Left hindlimb (tissue), 1 donor: ENCODE measurements at regions not wholly inside any gene's neighbourhood (a gene's known extent, or its start where the extent isn't known, plus 50 kb on each side); places are given as distances from the start of the nearest gene placed in this dataset.

ENCODE experiments used
- DNase-seq: peaks from one replicate; pipeline ENCODE4 v3.0.0-alpha.2; 2018

DNA sequence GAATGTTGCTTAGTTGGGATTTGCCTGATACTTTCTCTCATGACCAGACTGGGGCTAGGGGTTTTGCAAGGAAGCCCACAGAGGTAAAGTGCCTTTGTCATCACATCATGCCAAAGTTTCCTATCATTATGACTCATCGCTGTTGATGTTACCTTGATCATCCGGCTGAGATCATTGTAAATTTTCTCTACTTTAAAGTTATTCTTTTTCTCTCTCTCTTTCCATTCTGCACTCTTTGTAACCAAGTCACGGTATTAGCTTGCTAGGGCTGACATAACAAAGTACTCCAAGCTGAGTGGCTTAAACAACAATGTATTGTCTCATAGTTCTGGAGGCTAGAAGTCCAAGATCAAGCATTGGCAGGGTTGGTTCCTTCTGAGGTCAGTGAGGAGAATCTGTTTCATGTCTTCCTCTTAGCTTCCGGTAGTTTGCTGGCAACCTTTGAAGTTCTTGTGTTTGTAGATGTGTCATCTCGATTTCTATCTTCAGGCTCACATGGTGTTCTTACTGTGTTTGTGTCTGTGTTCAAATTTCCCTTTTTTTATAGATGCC is 113.0 kb downstream of the DTHD1 start:
- no peak for DNase-seq

DNA sequence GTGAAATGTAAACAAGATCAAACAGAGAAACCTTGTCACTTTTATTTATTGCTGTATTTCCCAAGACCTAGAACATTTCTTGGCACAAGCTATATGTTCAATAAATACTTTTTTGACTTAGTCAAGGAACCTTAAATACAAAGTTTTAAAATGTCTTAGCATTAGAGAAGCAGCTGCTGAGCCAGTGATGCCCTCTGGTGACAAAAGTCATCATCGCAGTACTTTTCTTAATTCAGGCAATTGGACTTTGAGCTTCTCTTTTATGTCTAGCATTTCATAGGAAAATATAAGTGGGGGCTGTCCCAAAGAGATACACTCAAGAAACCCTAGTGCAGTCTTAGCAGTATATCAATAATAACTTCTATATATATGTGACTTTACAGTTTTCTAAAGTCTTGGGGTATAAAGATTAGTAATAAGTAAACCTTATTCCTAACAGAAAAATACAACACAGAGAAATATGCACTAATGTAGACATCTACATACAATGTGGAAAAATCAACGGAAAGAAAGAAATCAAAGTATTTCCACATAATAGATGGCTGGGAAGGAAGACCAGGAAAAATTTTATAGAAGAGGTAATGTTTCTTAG is 118.4 kb downstream of the DTHD1 start:
- no peak for DNase-seq

DNA sequence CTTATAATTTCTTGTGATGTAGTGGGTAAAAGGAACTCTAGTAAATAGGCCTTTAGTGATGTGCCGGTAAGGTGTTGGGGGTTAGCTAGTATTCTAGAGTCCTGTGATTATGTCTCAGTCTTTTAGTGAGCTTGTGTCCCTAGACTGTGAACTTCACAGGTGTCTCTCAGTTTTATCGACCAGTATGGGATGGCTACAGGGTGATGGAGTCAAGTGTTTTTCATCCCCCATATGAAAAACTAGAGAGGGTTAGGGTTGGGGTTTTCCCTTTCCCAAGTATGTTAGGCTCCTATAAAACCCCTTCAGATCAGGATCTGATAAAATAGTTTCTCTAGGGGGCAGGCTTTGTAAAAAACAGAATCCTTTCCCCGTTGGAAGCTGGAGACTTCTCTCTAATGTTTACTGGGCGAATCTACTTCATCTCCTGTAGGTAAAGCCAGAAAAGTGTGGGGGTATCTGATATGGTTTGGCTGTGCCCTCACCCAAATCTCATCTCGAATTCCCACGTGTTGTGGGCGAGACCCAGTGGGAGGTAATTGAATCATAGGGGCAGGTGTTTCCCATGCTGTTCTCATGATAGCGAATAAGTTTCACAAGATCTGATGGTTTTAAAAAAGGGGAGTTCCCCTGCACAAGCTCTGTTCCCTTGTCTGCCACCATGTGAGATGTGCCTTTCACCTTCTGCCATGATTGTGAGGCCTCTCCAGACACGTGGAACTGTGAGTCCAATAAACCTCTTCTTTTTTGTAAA is 120.8 kb downstream of the DTHD1 start:
- DNase-seq: no peak

DNA sequence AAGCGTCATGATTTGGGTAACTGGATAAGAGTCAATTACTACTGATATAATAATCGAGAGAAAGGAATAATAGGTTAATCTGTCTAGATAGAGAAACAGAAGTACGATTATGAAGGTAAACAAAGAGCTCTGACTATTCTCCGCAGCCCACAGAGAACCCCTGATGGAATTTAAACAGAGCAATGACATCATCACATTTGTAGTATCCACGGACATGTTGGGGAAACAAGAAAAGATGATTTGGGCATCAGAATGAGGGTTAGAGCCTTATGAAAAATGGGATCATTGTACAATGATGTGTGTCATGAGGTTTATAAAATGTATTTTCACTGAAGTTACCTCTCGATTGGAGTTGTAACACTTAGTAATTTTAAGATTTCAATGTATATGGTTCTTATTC is 129.9 kb downstream of the DTHD1 start:
- no peak for DNase-seq

DNA sequence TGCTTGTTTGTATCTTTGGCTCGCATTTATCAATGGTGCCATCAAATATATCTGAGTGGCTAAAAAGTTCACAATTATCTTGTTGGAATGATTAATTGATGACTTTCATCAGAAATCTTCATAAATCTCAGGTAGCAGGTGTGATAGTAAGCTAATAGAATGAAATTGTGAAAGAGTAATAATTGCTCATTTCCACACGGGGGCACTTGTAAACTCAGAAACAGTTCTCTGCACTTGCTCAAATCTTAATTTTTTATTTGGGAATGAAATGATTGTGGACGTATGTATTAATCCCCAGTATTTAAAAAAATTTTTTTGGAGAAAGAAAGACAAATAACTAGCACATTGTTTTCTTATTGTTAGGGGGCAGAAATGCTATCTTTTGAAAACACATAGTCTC is 132.8 kb downstream of the DTHD1 start:
- DNase-seq: no peak

DNA sequence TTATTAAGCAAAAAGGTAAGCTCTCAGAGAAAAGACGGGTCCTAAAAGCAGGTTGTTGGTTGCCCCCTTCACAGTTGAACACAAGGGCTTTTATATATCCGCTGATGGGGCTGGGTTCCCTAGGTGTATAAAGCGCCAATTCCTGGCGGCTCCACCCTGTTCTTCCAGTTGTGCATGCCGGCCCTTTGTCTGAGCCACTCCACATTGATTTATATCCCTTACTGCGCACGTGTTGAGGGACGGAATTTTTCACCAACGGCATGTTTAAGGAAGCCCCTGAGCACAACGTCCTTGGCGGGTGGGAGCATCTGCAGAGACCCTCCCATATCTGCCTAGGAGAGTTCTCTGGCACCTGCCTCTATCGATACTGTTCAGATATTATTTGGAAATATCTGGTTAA is 135.7 kb downstream of the DTHD1 start:
- no peak for DNase-seq

DNA sequence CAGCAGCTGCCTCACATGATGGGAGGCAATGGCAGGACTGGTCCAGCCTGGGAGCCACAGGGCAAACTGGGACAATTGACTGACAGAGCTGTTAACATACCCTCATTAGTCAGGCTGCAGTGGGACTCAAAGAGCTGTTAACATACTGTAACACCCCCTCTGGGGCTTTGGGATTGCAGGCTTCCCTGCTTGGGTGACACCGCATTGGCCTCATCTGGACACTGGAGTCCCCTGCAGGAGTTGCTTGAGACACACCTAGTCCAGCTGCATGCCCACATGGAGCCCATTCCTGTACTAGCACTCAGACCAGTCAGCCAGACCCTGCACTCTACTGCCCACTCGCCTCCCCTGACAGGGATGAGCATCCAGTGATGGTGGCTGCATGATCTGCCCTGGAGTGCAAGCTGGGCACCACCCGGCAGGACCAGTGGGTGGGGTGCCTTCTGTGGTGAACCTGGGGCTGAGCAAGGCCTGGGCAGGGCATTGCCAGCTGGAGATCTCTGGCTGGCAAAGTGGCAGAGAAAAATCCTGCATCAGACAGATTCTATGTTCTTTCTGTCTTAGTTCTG is 138.8 kb downstream of the DTHD1 start:
- DNase-seq: no peak

DNA sequence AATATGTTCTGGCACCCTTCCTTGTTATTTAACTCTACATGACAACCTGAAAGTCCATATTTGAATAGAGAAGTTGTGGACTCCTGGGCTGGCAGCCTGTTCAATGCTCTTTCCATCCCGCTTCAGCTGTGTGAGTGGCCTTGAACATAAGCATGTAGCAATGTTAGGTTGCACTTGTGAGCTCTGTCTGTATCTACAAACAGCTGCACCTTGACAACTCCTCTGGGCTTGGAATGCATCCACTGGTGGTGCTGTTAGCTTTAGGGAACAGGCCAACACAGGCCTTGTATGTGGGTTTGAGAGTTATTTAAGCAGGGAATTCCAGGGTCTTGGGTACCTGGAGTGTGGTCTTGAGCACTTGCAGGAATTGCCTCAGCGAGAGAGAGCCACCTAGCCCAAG is 141.2 kb downstream of the DTHD1 start:
- DNase-seq: no peak

DNA sequence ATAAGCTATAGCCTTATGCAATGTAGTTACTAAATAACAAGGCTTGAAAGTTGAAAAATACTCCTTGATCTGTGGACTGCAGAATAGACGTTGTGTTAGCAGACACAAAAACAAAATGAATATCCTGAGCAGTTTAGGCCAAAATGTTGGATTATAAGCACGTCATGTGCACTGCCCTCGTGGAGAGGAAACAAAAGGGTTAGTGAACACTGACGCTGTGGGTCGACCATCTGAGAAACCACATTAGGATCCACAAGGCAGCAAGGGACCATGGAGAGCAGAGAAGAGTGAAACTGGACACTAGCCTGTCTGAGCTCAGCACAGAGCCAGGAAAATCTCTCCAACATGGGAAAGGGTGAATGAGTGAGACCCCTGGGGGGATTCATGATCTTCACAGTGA is 145.3 kb downstream of the DTHD1 start:
- DNase-seq: no peak

DNA sequence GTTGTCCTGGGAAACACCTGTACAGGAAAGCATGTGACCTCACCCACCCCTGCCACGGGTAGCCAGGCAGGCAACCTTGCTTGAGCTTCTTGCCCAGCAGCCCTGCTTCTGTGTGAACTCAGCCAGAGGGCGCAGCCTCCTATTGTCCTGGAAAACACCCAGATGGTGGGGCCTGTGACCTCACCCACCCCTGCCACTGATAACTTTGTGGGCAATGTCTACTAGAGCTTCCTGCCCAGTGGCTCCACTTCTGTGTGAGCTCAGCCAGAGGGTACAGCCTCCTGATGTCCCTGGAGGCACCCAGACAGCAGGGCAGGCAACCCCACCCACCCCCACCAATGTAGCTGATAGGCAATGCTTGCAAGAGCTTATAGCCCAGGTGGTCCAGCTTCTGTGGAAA is 146.3 kb downstream of the DTHD1 start:
- DNase-seq: peak; percentile 22

DNA sequence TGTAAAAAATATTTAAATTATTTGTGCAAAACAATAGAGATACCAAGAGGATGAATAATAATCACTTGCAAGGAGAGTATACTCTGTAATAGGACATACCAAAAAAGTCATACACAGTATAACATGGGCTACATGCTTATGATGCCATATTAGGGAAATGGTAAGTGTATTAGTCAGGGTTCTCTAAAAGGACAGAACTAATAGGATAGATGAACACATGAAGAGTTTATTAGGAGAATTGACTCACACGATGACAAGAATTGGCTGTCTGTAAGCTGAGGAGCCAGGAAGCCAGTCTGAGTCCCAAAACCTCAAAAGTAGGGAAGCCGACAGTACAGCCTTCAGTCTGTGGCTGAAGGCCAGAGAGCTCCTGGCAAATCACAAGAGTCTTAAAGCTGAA is 151.2 kb downstream of the DTHD1 start:
- DNase-seq: no peak

DNA sequence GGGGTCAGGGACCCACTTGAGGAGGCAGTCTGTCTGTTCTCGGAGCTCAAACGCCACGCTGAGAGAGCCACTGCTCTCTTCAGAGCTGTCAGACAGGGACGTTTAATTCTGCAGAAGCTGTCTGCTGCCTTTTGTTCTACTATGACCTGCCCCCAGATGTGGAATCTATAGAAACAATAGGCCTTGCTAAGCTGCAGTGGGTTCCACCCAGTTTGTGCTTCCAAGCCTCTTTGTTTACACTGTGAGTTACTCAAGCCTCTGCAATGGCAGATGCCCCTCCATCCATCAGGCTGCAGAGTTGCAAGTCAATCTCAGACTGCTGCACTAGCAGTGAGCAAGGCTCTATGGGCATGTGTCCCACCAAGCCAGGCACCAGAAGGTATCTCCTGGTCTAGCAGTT is 158.1 kb downstream of the DTHD1 start:
- DNase-seq: no peak

DNA sequence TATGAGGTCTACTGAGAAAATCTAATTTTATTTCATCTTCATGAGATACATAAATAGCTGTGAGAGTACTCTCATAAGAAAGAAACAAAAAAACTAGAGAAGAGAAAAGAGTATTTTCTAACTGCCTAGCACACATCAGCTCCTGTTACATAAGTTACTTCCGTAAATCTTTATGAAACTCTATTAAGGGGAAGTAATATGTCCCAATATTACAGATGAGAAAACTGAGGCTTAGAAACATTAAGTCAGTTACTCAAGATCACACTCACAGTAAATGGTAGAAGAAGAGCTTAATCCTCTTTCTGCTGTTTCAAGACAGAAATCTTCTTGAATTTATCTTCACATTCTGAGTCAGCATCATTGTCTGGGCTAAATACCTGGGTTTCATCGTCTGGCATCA is 164.1 kb downstream of the DTHD1 start:
- no peak for DNase-seq

DNA sequence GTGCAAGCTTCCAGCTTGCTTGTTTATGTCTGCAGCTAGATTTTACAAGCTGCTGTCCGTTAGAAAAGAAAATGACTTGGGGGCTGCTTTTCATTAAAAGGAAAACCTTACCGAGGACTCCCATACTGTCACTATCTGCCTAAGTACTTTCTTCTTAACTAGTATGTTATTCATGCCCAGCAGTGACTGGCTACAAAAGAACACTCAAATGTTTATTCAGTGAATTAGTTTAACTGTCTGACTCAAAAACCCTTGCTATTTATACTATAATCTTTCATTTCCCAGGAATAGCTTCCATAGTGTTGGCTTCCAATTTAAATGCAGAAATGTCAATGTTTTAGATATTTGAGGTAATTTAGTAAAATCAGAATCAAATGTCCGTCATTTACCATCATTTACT is 164.9 kb downstream of the DTHD1 start:
- no peak for DNase-seq

DNA sequence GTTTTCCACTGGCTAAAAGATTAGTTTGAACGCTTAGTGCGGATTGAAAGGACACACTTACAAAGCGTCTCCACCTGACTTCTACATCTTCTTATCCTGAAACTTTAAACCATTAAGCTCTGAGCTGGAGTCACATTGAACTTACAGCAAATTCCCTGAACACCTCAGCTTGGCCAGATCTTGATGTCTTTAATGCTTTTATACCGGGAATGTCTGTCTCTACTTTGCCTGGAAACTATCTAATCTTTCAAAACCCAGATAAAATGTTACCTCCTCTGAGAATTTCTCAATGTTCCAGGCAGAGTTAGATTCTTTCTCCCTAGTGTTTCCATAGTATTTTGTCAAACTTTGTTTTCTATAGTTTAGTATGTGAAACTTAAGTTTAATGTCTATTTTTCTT is 179.9 kb downstream of the DTHD1 start:
- no peak for DNase-seq

DNA sequence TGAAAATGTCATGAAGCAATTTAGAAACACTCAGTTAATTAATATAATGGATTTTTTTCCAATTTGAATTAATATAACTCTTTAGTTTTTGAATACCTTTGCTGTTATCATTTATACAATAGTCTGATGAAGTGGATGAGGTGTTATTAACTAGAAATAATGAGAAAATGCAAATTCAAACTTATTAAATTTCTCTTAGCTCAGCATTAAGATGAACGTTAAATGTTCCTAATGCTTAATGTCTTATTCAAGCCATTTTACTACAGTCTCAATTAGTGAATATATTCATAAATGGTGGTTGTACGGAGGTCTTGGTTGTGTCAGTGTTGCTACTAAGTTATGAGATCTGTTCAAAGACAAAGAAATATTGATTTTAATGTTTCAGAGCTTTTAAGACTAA is 186.3 kb downstream of the DTHD1 start:
- DNase-seq: no peak

DNA sequence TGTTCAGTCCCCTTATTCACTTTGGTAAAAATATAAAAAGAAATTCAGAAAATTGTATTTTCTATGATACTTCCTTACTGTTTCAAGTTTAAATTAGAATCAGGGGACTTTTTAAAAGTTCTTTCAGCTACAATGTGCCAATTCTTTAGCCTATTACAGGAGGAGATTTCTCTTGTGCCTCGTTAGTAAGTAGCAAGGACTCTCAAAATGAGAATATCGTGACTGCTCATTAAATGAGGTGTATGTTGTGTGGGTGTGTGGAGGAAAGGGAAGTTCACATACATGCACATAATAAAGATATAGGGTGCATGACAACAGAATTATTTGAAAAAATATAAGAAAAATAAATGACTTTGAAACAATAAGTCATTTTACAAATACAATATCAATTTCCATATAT is 190.5 kb downstream of the DTHD1 start:
- DNase-seq: no peak

DNA sequence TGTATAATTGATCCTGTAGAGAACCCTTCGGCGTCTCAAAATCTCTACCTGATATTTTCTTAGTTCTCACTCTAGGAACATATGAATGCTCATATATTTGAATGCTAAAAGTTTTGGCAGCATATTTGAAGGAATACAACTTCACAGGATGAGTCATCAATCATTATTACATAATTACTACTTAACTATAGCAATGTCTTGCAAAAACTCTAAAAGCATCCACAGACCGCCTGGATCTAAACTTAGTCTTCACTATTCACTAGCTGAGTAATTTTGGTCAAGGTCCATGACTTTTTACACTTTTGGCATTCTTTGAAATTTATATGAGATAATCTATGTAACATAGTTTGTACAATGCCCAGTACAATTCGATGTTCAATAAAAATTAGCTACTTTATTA is 194.7 kb downstream of the DTHD1 start:
- no peak for DNase-seq

DNA sequence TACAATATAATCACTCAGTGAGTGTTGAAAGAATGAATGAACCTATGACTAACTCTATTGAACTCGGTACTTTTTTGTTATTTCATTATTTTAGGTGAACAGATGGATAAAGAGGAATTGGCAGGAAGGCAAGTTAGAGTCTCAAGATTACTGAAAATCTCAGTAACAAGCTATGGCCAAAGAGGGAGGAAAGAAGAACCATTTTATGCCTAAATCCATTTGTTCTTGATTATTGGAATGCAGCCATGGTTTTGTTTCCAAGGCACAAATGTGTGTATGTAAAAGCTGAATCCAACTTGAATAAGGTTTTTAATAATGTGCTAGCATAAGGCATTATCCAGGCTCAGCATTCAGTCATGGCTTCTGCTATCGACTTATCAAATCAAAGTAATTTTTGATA is 196.4 kb downstream of the DTHD1 start:
- DNase-seq: no peak

DNA sequence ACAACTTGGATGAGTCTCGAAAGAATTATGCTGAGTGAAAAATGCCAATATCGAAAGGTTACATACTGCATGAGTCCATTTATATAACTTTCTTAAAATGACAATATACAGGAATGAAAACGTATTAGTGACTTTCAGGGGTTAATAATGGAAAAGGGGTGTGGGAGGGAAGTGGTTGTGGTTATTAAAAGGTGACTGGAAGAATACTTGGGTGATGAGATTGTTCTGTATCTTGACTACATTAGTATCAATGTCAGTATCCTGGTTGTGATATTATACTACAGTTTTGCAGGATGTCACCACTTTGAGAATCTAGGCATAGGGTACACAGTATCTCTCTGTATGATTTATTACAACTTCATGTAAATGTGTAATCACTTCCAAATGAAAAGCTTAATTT is 204.5 kb downstream of the DTHD1 start:
- no peak for DNase-seq

DNA sequence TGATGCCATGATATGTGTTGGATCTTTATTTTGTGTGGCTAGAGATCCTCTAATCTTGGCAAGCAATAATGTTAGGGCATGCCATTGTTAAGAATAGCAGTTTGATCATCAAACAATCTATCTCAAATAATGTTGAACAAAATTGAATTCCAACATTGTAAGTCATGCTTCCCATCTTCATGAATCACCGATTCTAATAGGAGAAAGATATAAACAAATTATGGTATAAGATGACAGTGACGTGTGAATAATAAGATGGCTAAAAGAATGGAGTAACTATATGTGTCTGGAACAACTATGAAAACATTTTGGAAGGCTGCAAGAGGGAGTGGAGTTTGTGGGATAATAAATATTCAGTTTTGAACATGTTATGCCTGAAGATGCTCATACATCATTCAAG is 208.4 kb downstream of the DTHD1 start:
- DNase-seq: no peak

DNA sequence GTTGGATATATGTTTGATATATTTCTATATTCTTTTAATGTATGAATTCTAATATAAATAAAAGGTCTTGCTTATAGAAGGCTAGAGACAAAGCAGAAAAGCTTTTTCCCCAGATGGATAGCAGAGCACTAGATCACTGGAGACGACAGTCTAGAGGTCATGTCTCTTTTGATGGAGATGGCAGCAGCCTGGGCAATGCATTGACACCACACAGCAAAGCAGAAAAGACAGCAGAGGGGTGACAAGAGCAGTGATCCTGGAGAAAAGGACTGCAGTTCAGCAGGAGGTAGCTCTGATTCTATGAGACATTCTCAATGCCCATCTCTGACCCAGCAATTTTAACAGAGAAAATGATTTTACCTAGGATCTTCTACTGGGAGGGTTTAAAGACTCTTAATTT is 210.6 kb downstream of the DTHD1 start:
- DNase-seq: no peak

DNA sequence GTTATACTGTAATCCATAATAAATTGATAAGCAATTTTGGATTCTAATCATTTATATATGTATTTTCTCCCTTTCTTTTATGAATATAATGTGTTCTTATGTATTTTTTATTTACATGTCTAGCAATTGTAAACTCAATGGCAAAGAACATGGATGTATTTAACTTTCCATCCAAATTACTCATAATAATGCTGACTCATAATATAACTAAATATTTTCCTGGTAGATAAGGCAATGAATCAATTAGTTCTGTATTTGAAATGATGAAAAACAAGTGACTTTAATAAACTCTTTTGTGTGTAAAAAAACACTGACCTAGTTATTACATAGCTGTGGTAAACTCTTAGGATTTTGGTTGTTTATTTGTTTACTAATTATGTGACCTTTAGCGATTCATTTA is 211.2 kb downstream of the DTHD1 start:
- no peak for DNase-seq

DNA sequence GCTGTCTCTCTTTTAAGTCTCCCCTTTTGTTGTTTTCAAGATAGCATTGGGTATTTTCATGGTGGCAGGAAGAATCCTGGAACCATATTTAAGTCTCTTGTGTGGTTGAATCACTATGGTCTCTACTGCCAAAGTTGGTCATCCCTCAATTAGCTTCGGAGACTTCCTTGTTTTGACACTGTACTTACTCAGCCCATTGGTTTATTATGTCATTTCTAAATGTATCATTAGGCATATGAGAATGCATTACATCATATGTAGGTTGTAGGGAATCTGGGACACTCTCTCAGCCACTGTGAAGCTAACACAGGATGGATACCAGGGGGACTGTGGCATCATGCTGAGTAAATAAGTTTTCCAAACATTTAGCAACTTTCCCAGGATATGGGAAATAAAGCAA is 211.8 kb downstream of the DTHD1 start:
- DNase-seq: no peak

DNA sequence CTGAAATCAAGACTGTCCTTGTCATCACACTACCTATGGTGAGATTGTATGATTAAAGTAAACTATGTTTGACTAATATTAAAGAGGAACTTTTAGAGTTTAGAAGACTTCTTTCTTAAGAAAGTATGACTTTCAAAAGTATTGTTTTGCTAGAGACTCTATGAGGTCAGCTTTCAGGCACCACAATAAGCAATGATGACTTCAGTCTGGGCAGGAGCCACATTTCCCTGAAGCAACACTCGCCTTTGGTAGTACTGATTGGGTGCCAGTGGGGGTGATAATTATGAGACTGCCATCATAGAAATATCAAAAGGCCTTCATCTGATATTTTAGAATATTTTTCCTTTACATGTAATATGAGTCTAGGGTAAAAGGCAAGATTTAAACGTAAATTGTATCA is 212.6 kb downstream of the DTHD1 start:
- DNase-seq: no peak
